22Rv1 (cell line): ENCODE measurements at regions not wholly inside any gene's neighbourhood (a gene's known extent, or its start where the extent isn't known, plus 50 kb on each side); places are given as distances from the start of the nearest gene placed in this dataset.

Experiments
- H3K27ac ChIP-seq: fragments of 450-650 bp; 2 replicates; pipeline ENCODE4 v1.5.1; 2017
- CTCF ChIP-seq: fragments of 450-650 bp; IDR thresholded peaks from 2 replicates; pipeline ENCODE4 v1.5.1; 2017; ENCODE audit warnings: mild to moderate bottlenecking
- ZFX ChIP-seq: fragments of 450-650 bp; IDR thresholded peaks from 2 replicates; pipeline ENCODE4 v1.6.1; 2017; ENCODE audit warnings: antibody characterized with exemption, borderline replicate concordance

GRCh38 chr18:41237317-41237716 is 717.7 kb upstream of the PIK3C3 start:
- no peak overlapping the region for H3K27ac ChIP-seq
- TF ChIP-seq CTCF = no peak
- no peak for TF ChIP-seq ZFX

- TF ChIP-seq CTCF (no peak), ZFX (no peak)
- no peak overlapping the region for H3K27ac ChIP-seq
Measured at GRCh38 chr18:41231681-41232080, 723.4 kb upstream of the PIK3C3 start.

- TF ChIP-seq ZFX (no peak), CTCF (no peak)
- H3K27ac ChIP-seq = no peak overlapping the region
Measured at GRCh38 chr18:41227993-41228392, 727.0 kb upstream of the PIK3C3 start.

GRCh38 chr18:41226911-41227310 is 728.1 kb upstream of the PIK3C3 start:
- H3K27ac ChIP-seq = no peak overlapping the region
- no peak for TF ChIP-seq CTCF
- no peak for TF ChIP-seq ZFX

- TF ChIP-seq CTCF (no peak), ZFX (no peak)
- no peak overlapping the region for H3K27ac ChIP-seq
Measured at GRCh38 chr18:41226186-41226585, 728.8 kb upstream of the PIK3C3 start.

GRCh38 chr18:41216341-41217003 is 738.6 kb upstream of the PIK3C3 start:
- no peak overlapping the region for H3K27ac ChIP-seq
- no peak for TF ChIP-seq ZFX
- no peak for TF ChIP-seq CTCF

GRCh38 chr18:41207706-41208105 is 747.3 kb upstream of the PIK3C3 start:
- TF ChIP-seq CTCF (no peak), ZFX (no peak)

More at GRCh38 chr18:41207706-41208105, 747.3 kb upstream of the PIK3C3 start:
- H3K27ac ChIP-seq = no peak overlapping the region
